Right lung (tissue), 2 donors: ENCODE measurements at regions not wholly inside any gene's neighbourhood (a gene's known extent, or its start where the extent isn't known, plus 50 kb on each side); places are given as distances from the start of the nearest gene placed in this dataset.
"Not testable (repeated sequence)": the region's sequence is repeated elsewhere in the genome, so short reads cannot be mapped to it uniquely, and the experiment has no call there.

ENCODE experiments used
- DNase-seq, 2 donors: peaks; one replicate each; pipeline ENCODE4 v3.0.0-alpha.2; 2013

DNA sequence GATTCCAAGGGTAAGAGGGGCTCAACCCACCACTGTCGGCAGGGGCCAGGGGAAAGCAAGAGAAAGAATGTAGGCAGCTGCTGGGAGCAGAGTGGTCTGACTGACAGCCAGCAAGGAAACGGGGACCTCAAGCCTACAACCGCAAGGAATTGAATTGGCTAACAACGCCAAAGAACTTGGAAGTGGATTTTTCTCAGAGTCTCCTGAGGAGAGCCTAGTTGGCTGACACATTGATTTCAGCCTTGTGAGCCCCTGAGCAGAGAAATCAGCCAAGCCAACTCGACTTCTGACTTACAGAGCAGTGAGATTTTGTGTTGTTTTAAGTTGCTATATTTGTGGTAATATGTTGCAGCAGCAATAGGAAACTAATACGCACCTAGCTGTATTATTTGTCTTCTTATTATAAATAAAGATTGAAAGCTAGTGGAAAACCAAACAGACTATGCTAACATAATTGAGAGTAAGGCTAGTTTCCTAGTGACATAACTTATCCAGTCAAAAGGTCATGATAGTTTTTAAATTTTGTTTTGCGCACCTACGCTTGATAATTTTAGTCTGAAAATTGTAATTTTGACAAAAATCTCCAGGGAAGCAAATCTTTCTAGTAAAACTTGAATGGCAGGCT is 145.8 kb upstream of the HCCS start:
- DNase-seq: no peak

DNA sequence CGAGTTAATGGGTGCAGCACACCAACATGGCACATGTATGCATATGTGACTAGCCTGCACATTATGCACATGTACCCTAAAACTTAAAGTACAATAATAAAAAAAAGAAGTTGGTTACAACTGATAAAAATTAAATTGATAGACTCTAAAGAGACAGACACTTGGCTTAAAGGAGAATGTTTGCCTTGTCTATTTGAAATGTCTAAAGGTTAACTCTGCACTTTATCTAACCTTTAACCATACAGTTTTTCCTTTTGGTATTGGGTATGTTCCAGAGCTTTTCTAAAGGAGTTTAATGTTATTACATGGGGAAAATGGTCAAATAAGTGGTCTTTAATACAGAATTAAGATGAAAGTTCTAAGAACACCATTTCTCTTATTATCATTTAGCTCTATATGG is 145.1 kb upstream of the HCCS start:
- no peak for DNase-seq

DNA sequence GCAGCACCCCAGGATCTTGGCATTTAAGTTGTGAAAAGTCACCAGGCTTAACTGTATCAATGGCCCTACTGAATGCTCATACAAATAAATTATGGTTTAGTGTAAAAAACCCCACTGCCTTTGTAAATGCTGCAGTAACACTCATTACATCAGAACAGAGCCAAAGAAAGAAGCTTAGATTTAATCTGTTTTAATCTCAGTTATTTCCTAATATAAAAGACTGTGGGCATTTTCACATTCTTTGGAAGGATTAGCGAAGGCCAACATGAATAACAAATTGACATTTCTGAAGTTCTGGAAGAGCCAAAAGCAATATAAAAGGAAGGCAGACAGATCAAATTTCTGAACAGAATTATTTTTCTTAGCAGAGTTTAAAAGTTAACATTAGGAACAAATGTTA is 140.0 kb upstream of the HCCS start:
- DNase-seq: no peak

DNA sequence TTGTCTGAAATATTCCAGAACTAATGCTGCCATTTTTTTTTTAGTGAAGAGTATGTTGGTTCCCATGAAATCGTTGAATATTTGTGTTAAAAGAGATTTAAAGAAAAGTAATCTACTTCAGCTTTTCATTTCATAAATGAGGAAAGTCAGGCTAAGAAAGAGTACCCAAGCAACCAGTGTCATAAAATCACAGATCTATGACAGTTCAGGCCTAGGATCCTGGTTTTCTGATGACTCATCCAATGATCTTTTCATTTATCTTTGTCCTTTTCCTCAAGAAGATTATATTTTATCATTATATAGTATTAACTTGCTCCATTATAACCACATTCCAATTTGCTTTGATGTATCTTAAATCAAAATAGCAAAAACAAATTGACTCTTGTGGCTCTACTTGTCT is 139.4 kb upstream of the HCCS start:
- DNase-seq: no peak

DNA sequence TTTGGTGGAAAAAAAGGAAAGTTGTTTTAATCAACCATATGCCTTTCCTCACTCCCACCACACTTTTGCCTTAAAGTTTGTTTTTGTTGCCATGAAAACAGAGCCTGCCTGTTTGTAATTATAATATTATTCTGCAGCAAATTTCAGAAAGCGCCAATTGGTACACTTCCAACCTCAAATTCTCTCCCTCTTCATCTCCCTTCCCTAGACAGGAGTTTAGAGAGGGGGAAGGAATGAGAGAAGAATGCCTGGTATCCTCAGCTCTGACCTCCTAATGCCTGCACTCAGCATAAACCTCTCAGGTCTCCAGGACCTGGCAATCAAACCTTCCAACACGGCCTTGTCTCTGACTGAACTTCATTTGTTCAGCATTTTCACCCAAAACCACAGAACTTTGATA is 138.4 kb upstream of the HCCS start:
- peak; percentile 40 to 55 for DNase-seq

DNA sequence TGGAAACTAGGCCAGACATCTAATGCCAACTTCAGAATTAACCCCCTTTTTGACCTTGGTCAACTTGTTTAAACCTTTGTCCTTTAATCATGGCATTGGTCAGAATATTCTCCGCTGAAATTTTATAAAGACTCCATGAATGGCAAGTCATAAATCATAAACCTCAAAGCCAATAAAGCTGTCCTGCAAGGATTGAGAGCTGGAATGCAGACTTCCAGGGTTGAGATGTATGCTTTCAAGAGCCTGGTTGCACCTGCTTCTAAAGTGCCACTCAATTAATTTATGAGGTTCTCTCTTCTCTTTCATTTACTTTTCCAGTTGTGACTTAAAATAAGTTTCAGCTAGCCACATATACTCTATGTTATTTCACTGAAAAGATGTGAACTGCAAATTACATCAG is 136.2 kb upstream of the HCCS start:
- no peak for DNase-seq

DNA sequence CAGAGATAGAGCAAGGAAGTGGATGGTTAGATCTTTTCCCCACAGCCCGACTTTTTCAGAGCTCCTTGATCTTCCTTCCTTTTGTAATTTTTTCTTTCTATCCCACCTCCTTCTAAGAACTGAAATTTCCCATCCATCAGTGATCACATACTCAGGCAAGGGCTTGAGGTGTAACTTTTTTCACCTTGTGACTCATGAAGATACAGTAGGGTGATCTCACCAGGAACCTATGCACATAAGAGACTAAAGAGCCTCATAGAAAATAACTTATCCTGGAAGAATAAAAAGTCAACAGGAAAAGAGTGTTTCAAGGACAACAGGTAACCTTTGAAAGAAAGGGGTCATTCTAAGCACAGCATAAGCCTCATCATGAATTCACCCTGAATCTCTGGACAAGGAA is 131.2 kb upstream of the HCCS start:
- DNase-seq: no peak

DNA sequence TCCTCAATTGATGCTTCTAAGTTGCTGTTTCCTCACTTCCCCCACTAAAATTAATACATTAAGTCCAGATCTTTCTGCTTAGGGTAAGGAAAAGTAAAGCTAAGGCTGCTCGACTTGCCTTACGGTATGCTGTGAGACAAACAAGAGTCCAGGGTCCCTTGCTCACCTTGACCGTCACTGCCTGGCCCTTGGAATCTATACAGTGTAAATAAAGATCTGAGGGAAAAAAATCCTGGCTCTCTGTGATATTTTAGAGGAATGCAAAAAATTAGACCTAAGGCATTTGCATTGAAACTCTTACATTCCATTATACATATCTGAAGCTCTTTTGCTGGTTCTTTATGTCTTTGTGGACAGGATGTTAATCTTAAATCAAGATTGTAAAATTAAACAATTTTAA is 129.6 kb upstream of the HCCS start:
- no peak for DNase-seq

DNA sequence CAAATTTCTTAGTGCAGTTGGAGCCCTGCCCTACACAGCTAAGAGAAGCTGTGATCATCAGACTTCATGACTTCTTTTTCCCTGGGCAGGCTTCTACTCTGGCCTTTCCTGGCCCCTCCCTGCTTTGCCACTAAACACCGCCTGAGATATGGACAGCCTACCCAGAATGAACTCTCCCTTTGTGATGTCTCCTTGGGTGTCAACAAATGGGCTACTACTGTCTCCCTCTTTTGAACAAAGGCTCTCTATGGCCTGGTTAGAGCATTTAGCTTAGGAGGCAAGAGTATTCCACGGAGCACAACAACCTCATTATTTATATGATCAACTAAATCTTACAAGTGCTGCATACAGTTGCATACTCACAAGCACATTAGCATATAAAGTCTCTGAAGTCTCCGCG is 127.6 kb upstream of the HCCS start:
- no peak for DNase-seq

DNA sequence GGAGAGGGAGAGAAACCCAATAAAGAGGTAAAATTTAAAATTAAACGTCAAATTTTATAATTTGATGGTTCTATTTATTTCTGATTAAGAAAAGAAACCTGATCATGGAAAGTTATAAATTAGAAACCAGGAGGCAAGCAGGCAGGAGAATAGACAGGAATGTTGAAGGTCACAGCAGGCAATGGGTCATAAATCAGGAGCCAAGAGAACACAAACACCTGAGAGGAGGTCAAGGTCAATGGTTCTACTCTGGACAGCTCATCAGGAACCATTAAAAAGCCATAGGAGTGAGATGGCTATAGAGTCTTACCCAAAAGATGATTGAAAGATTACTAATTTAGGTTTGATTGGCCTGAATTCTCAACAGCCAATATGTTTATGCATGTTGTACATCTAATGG is 126.9 kb upstream of the HCCS start:
- no peak for DNase-seq

DNA sequence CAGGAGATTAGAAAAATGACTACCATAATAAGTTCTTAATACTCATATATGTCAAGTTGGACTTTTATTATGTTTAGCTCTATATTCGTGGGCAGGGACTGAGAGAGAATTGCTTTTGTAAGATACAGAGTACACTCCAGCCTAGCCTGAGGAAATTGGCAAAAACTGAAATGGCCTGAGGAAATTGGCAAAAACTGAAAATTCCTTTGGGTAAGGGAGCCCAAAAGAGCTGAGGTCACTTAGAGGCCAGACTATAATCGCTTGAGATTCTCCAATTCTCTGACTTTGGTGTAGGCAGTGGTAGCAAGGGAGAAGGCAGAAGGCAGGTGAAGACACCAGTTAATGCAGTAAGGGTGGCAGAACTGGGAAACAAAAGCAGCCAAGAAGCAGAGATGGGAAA is 124.5 kb upstream of the HCCS start:
- DNase-seq: no peak

DNA sequence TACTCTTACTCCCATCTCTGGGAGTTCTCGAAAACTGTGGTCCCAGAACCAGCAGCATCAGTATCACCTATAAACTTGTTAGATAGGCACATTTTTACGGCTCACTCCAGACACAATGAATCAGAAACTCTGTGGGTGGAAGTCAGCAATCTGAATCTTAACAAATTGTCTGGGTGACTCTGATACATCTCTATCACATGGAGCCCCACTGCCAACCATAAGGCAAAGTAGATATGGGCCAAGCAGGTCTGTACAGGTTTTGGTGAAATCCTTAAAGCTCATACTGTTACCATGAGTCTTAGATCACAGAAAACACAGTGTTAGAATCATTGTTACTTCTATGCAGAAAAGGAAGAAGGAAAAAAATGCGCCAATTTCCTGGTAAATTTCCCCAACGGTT is 122.5 kb upstream of the HCCS start:
- DNase-seq: no peak

DNA sequence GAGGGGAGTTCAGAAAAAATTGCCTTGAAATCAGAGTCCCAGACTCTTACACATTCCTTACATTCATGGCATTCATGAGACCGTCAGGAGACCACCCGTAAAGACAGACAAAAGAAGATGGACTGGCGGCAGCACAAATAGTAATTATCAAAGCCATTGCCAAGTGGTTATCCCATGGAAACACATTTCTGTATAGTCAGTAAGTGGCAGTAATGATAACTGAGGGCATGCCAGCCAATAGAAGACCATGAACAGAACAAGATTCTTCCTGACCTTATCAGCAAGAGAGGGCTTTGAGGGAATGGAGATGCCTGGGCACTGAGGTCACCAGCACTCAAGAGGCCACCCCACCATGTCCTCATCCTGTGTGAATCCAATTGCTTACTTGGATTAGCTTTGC is 121.7 kb upstream of the HCCS start:
- no peak for DNase-seq

DNA sequence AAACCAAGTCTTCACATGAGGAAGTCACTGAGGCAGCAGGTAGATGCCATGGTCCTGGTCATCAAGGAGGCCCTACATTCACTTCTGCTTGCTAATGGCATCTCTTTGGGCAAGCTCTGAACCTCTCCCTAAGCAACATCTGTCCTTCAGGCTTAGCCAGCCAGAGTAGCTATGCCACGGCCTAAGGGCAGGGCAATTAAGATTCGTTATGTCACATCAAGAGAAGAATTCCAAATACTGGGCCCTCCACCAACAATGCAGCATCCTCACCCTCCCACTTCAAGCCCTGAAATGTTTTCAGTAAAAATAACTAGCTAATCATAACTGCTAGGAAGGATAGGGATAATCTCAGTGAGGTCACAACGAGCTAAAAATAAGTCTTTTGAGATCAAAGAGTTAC is 120.7 kb upstream of the HCCS start:
- DNase-seq: no peak

DNA sequence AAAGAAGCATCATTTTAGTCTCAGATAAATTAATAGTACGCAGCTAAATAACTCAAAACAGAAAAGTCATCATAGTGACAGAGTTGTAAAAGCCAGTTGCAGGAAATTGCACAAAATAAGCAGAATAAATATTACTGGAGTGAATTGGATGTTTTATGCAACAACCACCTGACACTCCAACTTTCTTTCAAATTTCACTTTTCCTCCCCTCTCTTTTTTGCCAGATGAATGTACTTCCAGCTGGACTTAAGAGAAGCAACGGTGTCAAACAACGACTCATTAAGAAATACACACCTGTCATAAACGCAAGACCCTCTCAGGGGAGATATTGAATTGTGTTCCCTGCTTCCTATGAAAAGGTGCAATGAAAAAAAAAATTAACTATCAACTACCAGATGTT is 120.2 kb upstream of the HCCS start:
- DNase-seq: no peak

DNA sequence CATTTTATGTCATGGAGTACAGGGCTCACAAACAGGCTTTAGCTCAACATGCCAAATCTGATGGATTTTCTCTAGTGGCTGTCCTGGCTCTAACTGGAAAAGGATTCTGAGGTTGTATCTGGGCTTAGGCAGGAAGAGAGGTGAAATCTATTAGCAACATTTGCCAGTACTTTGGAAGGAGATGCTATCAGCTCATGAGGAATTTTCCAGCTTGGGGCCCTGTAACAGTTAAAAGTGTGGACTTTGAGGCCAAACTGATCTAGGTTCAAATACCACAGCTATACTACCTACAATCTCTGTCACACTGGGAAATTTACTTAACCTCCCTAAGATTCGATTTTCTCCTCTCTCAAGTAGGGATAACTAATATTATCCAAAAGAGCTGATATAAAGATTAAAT is 119.0 kb upstream of the HCCS start:
- no peak for DNase-seq

DNA sequence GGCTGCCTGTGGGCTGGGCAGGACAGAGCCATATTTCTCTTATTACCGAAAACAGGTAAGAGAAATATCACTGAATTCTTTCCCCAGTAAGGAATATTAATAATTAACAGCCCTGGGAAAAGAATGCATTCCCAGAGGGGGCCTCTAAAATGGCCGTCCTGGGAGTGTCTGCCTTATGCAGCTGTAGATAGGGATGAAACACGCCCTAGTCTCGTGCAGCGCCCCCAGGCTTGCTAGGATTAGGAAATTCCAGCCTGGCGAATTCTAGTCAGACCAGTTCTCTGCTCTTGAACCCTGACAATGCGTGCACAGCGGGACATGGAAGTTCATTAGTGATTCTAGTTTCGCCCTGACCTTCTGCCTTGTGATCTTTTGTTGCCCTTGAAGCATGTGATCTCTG is 104.1 kb upstream of the HCCS start:
- DNase-seq: not testable (repeated sequence)

DNA sequence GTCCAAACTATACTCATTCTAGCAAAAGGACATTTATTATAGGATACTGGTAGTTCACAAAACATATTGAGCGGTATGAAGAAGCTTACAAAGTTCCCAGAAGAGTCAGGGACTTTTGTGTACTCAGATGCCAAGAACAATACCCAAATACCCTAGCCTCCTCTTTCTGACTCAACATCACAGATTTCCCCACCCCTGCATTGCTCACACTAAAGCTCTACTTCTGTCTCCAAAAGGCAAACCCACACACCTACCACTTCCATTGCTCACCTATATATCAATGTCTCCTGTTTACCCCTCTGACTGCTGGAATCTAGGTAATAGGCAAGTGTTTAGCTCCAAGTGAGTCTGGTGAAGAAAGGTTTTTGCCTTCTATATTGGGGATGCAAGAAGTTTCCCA is 100.7 kb upstream of the HCCS start:
- no peak for DNase-seq

DNA sequence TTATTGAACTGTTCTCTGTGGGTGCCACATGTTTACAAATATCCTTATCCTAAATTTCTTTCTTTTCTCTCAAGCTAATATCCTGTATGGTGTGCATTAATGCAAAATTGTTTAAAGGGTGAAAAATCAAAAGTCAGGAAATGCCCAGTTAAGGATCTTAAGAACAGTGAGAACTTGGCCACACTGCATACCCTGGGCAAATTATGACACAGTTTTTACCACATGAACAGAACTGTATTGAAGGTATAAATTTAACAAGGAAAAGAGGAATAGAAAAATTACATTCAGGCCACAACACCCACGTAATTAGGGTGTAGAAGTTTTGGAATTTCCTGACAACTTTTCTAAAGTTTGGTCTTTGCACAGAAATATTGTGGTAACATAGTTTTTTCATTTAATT is 94.4 kb upstream of the HCCS start:
- no peak for DNase-seq

DNA sequence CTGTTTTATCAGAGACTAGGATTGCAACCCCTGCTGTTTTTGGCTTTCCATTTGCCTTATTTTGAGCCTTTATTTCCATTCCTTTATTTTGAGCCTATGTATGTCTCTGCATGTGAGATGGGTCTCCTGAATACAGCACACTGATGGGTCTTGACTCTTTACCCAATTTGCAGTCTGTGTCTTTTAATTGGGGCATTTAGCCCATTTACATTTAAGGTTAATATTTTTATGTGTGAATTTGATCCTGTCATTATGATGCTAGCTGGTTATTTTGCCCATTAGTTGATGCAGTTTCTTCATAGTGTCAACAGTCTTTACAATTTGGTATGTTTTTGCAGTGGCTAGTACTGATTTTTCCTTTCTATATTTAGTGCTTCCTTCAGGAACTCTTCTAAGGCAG is 88.5 kb upstream of the HCCS start:
- DNase-seq: not testable (repeated sequence)

DNA sequence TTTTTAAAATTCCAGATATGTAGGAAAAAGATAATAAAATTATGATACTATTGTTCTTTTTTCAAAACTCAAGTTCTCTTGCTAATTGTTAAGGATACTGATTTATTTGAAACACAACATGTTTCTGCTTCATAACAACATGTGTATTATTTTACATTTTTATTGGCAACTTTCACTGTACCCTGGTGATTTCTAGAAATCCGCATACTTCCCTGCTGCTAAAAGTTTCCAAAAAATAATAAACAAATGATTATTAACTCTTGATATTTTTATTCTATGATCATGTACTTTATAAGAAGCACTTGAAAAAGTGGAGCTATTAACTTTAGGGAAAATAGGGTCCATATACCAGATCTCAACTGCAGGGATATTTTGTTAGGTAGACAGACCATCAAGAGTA is 71.2 kb upstream of the HCCS start:
- no peak for DNase-seq

DNA sequence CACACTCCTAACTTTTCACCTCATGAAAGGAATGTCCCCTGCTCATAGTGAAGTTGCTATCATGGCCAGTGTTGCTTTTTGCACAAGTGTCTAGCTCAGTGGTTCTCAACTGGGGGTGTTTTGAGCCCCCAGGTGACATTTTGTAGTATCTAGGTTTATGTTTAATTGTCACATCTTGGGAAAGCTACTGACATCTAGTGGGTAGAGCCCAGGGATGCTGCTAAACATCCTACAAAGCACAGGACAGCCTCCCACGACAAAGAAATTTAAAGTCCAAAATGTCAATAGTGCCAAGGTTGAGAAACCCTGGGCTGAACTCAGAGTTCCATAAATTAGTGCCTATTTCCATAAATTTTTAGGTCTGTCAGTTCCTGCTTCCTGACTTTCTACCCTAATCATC is 70.7 kb upstream of the HCCS start:
- no peak for DNase-seq

DNA sequence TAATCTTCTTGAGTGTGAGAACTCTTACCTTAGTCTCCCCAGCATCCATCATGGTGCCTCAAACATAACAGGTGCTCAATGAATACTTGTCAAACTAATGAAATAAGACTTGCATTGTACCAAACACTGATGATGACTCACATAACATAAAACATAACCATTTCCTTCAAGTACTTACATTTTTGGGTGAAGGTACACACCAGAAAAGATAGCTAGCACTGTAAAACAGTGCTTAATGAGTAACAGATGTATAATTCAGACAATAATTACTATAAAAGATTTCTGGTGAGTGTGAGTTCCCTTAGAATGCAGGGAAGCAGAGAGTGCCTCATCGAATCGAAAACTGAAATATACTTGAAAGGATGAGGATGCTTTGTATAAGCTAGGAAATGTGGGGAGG is 70.1 kb upstream of the HCCS start:
- DNase-seq: no peak

DNA sequence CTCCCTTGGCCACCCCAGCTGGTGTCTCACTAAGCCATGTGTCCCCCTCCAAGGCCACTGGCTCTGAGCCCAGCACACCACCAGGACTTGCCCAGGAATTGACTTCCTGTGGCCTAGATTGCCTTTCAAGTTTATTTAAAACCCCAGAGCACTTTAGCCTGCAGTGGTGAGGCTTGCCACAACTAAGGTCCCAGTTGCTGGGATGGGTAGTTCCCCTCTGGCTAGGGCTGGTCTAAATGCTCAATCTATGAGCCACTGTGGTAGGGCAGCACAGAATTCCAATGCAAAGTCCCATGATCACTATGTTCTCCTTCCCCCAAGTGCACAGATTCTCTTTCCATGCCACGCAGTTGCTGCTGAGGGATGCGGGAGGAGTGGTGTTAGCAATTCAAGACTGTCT is 61.1 kb upstream of the HCCS start:
- DNase-seq: no peak

DNA sequence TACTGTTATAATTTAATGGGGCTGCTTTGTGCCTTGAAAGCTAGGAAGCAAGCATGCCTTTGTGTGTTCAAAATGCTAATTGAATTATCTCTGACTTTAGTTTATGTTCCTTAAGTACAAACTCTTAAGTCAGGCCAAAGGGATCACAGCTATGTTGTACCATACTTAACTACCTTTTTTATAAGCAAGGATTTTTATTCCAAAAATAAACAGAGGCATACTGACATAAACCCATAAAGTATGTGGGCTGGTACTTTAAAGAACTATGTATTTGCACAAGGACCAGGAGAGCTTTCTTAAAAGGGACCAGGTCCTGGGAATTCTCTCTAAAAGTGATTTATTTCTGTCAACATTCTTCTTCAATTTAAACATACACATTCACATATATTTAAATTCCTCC is 57.8 kb upstream of the HCCS start:
- DNase-seq: no peak
